GM13976 (cell line): ENCODE measurements at regions not wholly inside any gene's neighbourhood (a gene's known extent, or its start where the extent isn't known, plus 50 kb on each side); places are given as distances from the start of the nearest gene placed in this dataset.
"Not testable (repeated sequence)": the region's sequence is repeated elsewhere in the genome, so short reads cannot be mapped to it uniquely, and the experiment has no call there.

Source experiments
- DNase-seq: peaks from one replicate; pipeline ENCODE4 v3.0.0; 2012; ENCODE audit warnings: low spot score
- CTCF ChIP-seq: IDR thresholded peaks from 2 replicates; pipeline ENCODE4 v1.5.1; 2012; ENCODE audit warnings: borderline replicate concordance, mild to moderate bottlenecking; ENCODE audit not compliant: insufficient read depth; ENCODE audit errors: extremely low read depth, missing control alignments, control extremely low read depth
- in situ Hi-C: fragments of 300-500 bp; cut with MboI; formaldehyde crosslinking; loops from one replicate; pipeline ENCODE4 v1.12.0; 2022; ENCODE audit warnings: low sequenced_read_pairs, mixed read lengths, inconsistent platforms; ENCODE audit not compliant: unreplicated experiment

DNA sequence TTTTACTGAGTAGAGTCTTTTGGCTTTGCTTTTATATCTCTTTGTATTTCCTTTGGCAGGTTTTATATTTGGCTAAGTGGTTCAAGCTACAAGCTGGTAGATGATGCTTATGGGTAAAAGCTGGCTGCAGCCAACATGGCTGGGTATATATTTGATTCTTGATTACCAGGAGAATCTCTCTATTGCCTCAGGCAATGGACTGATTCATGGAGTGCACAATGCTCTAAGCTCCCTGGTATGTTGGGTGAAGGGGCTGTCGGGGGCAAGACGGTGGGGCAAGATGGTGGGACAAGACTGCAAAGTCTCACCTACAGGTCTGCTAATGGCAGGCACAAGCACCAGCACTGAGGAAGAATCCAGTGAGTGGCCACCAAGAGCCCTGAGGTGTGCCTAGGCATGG lies 366.6 kb downstream of the DMAC1 start:
- TF ChIP-seq CTCF: no peak
- DNase-seq: no peak
- in situ Hi-C loops: no loop called here

DNA sequence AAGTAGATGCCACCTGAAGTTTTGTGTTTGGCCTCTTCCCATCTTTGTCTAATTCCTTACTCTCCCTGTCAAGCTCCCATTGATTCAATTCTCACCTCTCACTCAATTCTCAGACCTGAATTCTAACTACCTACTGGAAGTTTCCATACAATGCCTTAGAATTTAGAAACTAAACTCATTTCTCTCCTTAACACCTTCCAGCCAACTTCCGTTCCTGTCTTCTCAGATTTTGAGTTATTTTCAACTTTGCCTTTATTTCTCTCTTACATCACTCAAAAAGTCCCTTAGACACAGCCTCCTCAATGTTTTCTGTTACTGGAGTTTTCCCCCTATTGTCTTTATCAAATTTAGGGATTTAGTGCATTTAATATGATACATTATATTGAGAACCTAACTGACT lies 382.2 kb downstream of the DMAC1 start:
- DNase-seq, in situ Hi-C loops: not testable (repeated sequence)

GRCh38 chr9:7415836-7416235 lies 383.7 kb downstream of the DMAC1 start:
- no peak for DNase-seq
- in situ Hi-C loops: no loop called here
- no peak for TF ChIP-seq CTCF

GRCh38 chr9:7408845-7409244 lies 390.7 kb downstream of the DMAC1 start:
- DNase-seq: no peak
- in situ Hi-C loops: loop anchor here (10.0 kb wide), 1 partner anchor 126 kb away; no protein-coding TSS in a partner anchor

GRCh38 chr9:7407246-7407645 lies 392.3 kb downstream of the DMAC1 start:
- no peak for TF ChIP-seq CTCF
- in situ Hi-C loops: loop anchor here (10.0 kb wide), 1 partner anchor 128 kb away; no protein-coding TSS in a partner anchor
- no peak for DNase-seq

More at GRCh38 chr9:7408845-7409244, 390.7 kb downstream of the DMAC1 start:
- no peak for TF ChIP-seq CTCF

DNA sequence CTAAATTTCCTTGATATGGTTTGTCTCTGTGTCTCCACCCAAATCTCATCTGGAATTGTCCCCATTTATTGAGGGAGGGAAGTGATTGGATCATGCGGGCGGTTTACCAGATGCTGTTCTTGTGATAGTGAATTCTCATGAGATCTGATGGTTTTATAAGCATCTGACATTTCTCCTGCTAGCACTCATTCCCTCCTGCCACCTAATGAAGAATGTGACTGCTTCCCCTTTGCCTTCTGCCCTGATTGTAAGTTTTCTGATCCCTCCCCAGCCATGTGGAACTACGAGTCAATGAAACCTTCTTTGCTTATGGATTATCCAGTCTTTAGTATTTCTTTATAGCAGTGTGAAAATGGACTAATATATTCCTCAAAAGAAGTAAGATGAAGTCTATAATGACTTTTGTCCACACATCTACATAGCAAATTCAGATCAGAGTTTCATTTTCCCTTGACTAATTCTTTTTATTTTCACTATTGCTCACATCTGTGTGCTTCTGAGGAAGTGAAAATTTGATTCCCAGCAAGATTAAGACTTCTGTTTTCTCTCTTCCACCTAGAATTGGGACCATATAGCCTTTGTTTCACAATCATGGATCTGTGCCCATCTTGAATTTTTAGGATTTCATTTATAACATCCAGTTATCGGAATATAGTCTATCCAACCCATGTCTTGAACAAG lies 393.5 kb downstream of the DMAC1 start:
- in situ Hi-C loops: loop anchor here (10.0 kb wide), 1 partner anchor 129 kb away; no protein-coding TSS in a partner anchor
- peak; percentile 36 for DNase-seq
- no peak for TF ChIP-seq CTCF

DNA sequence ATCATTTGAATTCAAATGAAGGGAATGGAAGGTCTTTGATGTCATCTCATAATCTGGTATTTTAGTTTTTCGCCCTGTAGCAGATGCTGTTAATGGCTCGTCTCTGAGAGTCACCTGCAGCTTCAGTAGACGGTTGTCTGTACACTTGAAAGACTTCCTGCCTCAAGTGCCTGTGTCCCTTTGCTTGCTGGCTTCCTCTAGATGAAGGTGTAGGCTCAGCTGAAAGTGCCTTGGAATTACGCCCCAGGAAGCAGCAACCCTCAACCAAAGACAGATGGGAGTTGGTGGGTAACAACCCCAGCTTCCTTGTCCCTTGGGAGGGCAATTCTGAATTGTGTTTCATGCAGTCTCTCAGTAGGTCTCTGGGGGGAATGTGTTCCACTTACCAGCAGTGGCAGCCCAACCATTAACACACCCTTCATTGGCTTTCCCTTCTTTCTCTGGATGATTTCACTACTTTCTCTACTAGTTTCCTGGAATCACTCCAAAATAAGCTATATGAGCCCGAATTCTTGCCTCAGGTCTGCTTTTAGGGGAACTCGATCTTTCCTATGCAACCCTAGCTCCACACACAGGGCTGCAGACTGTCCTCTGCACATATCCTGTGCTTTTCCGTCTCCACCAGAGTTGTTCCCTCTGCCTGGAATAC lies 395.6 kb downstream of the DMAC1 start:
- in situ Hi-C loops: loop anchor here (10.0 kb wide), 1 partner anchor 131 kb away; no protein-coding TSS in a partner anchor
- no peak for DNase-seq
- TF ChIP-seq CTCF: no peak
